ENCODE measurements at regions not wholly inside any gene's neighbourhood (a gene's known extent, or its start where the extent isn't known, plus 50 kb on each side); places are given as distances from the start of the nearest gene placed in this dataset.
A peak's percentile ranks its signal among the peaks of the same experiment; 100 is the strongest.
"Not testable (repeated sequence)": the region's sequence is repeated elsewhere in the genome, so short reads cannot be mapped to it uniquely, and the experiment has no call there.

DNA sequence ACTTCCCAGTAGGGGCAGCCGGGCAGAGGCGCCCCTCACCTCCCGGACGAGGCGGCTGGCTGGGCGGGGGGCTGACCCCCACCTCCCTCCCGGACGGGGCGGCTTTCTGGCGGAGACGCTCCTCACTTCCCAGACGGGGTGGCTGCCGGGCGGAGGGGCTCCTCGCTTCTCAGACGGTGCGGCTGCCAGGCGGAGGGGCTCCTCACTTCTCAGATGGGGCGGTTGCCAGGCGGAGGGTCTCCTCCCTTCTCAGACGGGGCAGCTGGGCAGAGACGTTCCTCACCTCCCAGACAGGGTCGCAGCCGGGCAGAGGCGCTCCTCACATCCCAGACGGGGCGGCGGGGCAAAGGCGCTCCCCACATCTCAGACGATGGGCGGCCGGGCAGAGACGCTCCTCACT lies 407.8 kb downstream of the GPAT3 start:
- H3K36me3 ChIP-seq (ENCODE audit: insufficient read depth, low read length); H3K9ac ChIP-seq (ENCODE audit: low read depth, low read length); H3K27me3 ChIP-seq (ENCODE audit: insufficient read depth, low read length); H3K9me3 ChIP-seq (ENCODE audit: insufficient read depth, low read depth, low read length); H3K4me3 ChIP-seq (ENCODE audit: low read length); H3K27ac ChIP-seq (ENCODE audit: low read depth, low read length): not testable (repeated sequence)
- H3K4me1 ChIP-seq (ENCODE audit: insufficient read depth, low read length), result peaks cover 15% of the 10 kb centered on the region; the same call in 1 of the 2 replicates
- 97% methylated on average over 24 of the region's 33 CpGs for WGBS

DNA sequence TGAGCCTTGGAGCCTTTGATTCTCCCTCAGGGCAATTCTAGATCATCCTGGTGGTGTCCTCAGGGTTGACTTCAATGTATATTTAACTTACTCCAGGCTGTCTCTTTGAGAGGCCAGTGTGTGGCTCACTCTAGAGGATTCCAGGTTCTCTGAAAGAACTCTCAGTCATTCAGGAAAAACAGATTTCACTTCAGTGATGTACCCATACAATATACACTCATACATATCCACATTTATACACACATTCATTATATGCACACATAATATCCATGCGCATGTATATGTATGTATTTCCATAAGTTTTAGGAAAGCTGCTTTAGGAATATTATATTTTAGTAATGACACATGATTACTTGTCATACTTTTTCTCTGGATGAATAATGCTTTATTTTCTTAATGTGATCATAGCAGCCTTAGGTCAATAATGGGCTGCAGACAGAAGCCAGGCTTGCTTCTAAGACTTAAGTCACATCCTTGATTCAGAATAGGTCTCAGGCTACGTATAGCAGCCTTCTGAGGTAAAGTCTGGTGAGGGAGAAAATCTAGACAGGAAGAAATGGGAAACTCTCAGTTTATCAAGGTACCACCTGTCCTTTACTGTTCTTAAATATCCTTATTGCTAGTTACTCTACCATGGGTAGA lies 397.0 kb downstream of the GPAT3 start:
- H3K9ac ChIP-seq (ENCODE audit: low read depth, low read length), result no peak overlapping the region
- H3K4me3 ChIP-seq (ENCODE audit: low read length), result no peak overlapping the region
- H3K27me3 ChIP-seq (ENCODE audit: insufficient read depth, low read length), result no peaks in the 10 kb centered on the region
- no peaks in the 10 kb centered on the region for H3K4me1 ChIP-seq (ENCODE audit: insufficient read depth, low read length)
- 79% methylated on average over 1 of the region's 2 CpGs for WGBS
- no peaks in the 10 kb centered on the region for H3K36me3 ChIP-seq (ENCODE audit: insufficient read depth, low read length)
- H3K9me3 ChIP-seq (ENCODE audit: insufficient read depth, low read depth, low read length), result peaks cover 4% of the 10 kb centered on the region; the same call in 1 of the 2 replicates
- H3K27ac ChIP-seq (ENCODE audit: low read depth, low read length), result no peak overlapping the region

DNA sequence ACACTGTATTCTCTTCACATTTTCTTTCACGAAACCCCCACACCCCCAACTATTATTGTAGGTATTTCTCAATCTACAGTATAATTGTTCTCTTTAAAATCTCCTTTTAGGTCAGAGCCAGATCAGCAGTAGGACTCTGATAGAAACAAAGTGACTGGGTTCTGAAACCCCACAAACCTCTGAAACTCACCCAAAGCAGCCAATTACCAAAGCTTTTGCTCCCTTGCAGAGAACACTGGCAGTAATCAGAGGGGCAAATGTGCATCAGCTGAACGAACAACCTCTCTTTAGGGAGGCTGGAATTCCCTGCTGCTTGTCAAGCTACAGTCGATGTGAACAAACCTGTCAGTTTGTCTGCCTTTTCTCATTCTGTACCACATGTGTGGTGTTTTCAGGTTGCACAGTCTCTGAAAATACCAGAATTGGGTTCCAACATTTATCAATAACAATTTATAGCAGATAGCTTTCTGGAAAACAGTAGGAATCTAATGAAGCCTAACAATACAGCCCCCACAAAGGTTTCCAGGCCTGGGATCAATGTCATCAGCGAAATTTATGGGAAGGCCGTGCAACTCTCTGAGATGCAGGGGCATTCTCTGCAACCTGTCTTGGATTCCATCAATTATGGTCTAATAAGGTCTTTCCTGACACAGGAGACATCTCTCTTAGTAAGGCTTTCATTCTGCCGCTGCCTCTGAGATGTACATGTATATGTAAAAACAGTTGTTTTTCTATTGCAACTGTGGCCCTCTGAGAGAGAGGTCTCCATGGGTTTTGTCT lies 395.9 kb downstream of the GPAT3 start:
- 92% methylated on average over 5 of the region's 6 CpGs for WGBS
- no peak overlapping the region for H3K4me3 ChIP-seq (ENCODE audit: low read length)

DNA sequence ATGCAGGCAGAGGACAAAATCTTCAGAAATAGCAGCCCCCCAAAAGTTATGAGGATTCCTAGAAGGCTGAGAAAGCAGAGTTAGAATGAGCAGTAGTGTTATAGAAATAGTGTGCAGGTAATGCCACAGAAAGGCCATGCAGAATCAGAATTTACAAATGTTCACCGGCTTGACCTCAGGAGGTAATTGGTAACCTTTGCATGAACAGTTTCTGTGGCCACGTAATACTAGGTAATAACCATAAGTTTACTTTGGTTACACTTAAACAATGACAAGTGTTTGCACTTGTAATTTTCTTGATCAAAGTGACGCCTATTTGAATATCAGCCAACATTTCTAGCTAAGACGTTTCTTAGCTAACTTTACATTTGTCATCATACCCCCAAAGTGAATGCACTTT lies 393.6 kb downstream of the GPAT3 start:
- WGBS, result 90% methylated on average over 4 of the region's 4 CpGs
- H3K4me3 ChIP-seq (ENCODE audit: low read length), result no peak overlapping the region
- no peaks in the 10 kb centered on the region for H3K27me3 ChIP-seq (ENCODE audit: insufficient read depth, low read length)
- H3K9me3 ChIP-seq (ENCODE audit: insufficient read depth, low read depth, low read length), result no peaks in the 10 kb centered on the region
- H3K4me1 ChIP-seq (ENCODE audit: insufficient read depth, low read length), result no peaks in the 10 kb centered on the region
- H3K9ac ChIP-seq (ENCODE audit: low read depth, low read length), result no peak overlapping the region
- H3K27ac ChIP-seq (ENCODE audit: low read depth, low read length), result no peak overlapping the region
- H3K36me3 ChIP-seq (ENCODE audit: insufficient read depth, low read length), result no peaks in the 10 kb centered on the region

More for the DNA sequence above, 395.9 kb downstream of the GPAT3 start:
- no peaks in the 10 kb centered on the region for H3K4me1 ChIP-seq (ENCODE audit: insufficient read depth, low read length)
- no peak overlapping the region for H3K27ac ChIP-seq (ENCODE audit: low read depth, low read length)
- H3K36me3 ChIP-seq (ENCODE audit: insufficient read depth, low read length), result no peaks in the 10 kb centered on the region
- H3K9me3 ChIP-seq (ENCODE audit: insufficient read depth, low read depth, low read length), result peaks cover 4% of the 10 kb centered on the region; the same call in 1 of the 2 replicates
- no peaks in the 10 kb centered on the region for H3K27me3 ChIP-seq (ENCODE audit: insufficient read depth, low read length)
- no peak overlapping the region for H3K9ac ChIP-seq (ENCODE audit: low read depth, low read length)

DNA sequence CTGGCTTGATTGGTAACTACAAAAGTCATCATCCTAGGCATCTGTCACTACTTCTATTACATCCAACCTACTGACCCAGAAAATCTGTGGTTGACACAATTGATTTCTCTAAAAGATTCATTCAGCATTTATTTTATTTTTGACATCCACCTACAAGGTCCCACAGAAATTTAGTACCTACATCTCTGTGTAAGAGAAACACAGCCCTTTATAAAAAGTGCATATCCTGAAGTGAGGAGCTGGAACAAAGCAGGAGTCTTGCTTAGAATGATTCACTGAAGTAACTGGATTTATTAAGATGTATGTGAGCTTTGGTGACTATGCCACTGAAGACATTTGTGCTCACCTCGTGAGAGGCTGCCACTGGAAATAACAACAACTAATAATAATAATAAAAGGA lies 391.0 kb downstream of the GPAT3 start:
- no CpG with 5 or more reads among the region's 1 CpG for WGBS
- no peaks in the 10 kb centered on the region for H3K27me3 ChIP-seq (ENCODE audit: insufficient read depth, low read length)
- no peak overlapping the region for H3K9ac ChIP-seq (ENCODE audit: low read depth, low read length)
- H3K4me1 ChIP-seq (ENCODE audit: insufficient read depth, low read length), result peaks cover 24% of the 10 kb centered on the region
- no peaks in the 10 kb centered on the region for H3K36me3 ChIP-seq (ENCODE audit: insufficient read depth, low read length)
- no peak overlapping the region for H3K27ac ChIP-seq (ENCODE audit: low read depth, low read length)
- no peaks in the 10 kb centered on the region for H3K9me3 ChIP-seq (ENCODE audit: insufficient read depth, low read depth, low read length)
- no peak overlapping the region for H3K4me3 ChIP-seq (ENCODE audit: low read length)

DNA sequence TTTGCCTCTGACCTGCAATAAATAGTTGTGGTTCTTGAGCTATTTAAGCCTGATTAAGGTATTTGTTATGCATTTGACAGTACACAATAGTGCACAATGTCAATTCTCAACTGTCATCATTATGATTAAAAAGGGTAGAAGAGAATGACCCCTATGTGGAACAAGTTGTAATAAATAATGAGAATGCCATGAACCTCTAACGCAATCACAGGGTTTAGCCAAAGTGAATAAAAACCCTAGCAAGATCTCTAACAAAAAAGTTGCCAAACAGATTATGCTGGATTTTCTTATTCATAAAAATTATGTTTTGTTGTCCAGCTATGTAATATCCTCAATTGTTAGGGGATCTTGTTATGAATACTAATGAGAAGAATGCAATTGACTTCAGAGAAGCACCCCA lies 387.4 kb downstream of the GPAT3 start:
- H3K27me3 ChIP-seq (ENCODE audit: insufficient read depth, low read length), result peaks cover 6% of the 10 kb centered on the region; the same call in 1 of the 2 replicates
- no peaks in the 10 kb centered on the region for H3K9me3 ChIP-seq (ENCODE audit: insufficient read depth, low read depth, low read length)
- H3K9ac ChIP-seq (ENCODE audit: low read depth, low read length), result no peak overlapping the region
- H3K36me3 ChIP-seq (ENCODE audit: insufficient read depth, low read length), result no peaks in the 10 kb centered on the region
- H3K27ac ChIP-seq (ENCODE audit: low read depth, low read length), result no peak overlapping the region; the same call in 1 of the 2 replicates
- no peak overlapping the region for H3K4me3 ChIP-seq (ENCODE audit: low read length)
- no CpG with 5 or more reads among the region's 1 CpG for WGBS
- H3K4me1 ChIP-seq (ENCODE audit: insufficient read depth, low read length), result peaks cover 35% of the 10 kb centered on the region

DNA sequence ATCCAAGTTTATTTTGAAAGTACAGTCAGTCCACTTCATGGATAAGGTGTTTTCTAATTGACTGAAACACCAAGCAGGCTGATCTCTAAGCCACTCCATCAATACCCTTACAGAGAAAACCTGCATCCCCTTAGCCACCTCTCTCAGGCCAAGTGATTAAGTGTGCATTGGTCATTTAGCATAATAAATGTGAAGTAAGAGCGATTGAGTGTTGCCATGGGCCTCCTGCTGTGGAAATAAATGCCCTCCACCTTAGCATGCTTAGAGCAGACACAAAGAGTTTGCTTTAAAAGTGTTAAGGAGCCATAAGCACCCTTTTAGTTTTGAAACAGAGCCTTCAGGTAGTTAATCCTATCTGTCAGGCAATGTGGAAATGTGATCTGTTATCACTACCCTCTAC lies 386.5 kb downstream of the GPAT3 start:
- no peak overlapping the region for H3K4me3 ChIP-seq (ENCODE audit: low read length)
- peak overlapping the region; percentile 29; the same call in 1 of the 2 replicates for H3K27ac ChIP-seq (ENCODE audit: low read depth, low read length)
- H3K4me1 ChIP-seq (ENCODE audit: insufficient read depth, low read length), result peaks cover 35% of the 10 kb centered on the region
- H3K36me3 ChIP-seq (ENCODE audit: insufficient read depth, low read length), result no peaks in the 10 kb centered on the region
- WGBS, result 13% methylated on average over 1 of the region's 1 CpG
- H3K27me3 ChIP-seq (ENCODE audit: insufficient read depth, low read length), result peaks cover 6% of the 10 kb centered on the region; the same call in 1 of the 2 replicates
- peaks cover 5% of the 10 kb centered on the region; the same call in 1 of the 2 replicates for H3K9me3 ChIP-seq (ENCODE audit: insufficient read depth, low read depth, low read length)
- H3K9ac ChIP-seq (ENCODE audit: low read depth, low read length), result no peak overlapping the region

DNA sequence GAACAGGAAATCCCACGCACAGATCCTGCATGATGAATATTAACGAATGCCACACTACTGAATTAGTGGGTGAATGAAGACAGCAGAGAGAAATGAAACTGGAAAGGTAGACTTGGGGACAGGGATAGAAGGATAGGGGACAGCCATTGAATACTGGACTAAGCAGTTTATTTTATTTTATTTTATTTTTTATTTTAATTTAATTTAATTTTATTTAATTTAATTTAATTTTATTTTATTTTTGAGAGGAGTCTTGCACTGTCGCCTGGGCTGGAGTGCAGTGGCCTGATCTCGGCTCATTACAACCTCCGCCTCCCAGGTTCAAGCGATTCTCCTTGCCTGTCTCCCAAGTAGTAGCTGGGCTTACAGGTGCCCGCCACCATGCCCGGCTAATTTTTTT lies 385.2 kb downstream of the GPAT3 start:
- no peak overlapping the region for H3K4me3 ChIP-seq (ENCODE audit: low read length)
- H3K9me3 ChIP-seq (ENCODE audit: insufficient read depth, low read depth, low read length), result peaks cover 7% of the 10 kb centered on the region
- no peaks in the 10 kb centered on the region for H3K36me3 ChIP-seq (ENCODE audit: insufficient read depth, low read length)
- 94% methylated on average over 8 of the region's 8 CpGs for WGBS
- H3K4me1 ChIP-seq (ENCODE audit: insufficient read depth, low read length), result peaks cover 35% of the 10 kb centered on the region
- no peak overlapping the region for H3K9ac ChIP-seq (ENCODE audit: low read depth, low read length)
- H3K27ac ChIP-seq (ENCODE audit: low read depth, low read length), result no peak overlapping the region
- H3K27me3 ChIP-seq (ENCODE audit: insufficient read depth, low read length), result peaks cover 6% of the 10 kb centered on the region; the same call in 1 of the 2 replicates

DNA sequence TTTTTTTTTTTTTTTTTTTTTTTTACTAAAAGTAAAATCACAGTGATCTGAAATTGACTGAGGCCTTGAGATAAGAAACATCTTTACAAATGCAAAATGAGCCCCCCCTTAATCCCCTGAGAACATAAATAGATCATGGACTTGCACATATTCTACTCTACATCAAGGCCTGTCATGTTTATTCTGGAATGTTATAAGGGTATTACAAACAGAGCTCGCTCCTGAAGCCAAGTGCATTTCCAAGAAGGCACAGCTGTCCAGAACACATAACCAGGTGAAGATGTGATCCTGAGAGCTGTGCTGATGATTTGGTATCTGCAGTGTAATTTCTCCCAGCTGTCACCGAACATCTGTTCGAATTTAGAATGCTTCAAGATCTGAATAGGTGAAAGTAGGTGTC lies 384.5 kb downstream of the GPAT3 start:
- 86% methylated on average over 3 of the region's 3 CpGs for WGBS
- peaks cover 43% of the 10 kb centered on the region for H3K4me1 ChIP-seq (ENCODE audit: insufficient read depth, low read length)
- peaks cover 6% of the 10 kb centered on the region; the same call in 1 of the 2 replicates for H3K27me3 ChIP-seq (ENCODE audit: insufficient read depth, low read length)
- H3K27ac ChIP-seq (ENCODE audit: low read depth, low read length), result no peak overlapping the region
- peaks cover 7% of the 10 kb centered on the region for H3K9me3 ChIP-seq (ENCODE audit: insufficient read depth, low read depth, low read length)
- no peak overlapping the region for H3K9ac ChIP-seq (ENCODE audit: low read depth, low read length)
- no peaks in the 10 kb centered on the region for H3K36me3 ChIP-seq (ENCODE audit: insufficient read depth, low read length)
- no peak overlapping the region for H3K4me3 ChIP-seq (ENCODE audit: low read length)

DNA sequence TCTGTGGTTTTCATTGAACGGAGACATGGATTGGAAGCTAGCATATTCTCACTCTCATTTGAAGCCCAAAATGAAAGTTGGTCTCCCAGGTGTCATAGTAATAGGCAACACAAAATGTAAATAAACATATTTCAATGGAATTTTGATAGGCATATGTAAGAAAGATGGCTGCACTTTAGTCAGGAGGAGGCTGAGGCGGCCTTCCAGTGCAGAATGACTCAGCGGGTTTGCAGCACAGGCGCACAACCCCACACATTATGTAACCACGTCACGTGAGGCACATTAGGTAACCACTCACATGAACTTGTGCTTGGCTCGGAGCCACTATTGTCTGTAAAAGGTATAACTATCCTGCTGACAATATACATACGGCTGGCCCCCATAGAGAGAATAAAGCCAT lies 381.7 kb downstream of the GPAT3 start:
- H3K4me3 ChIP-seq (ENCODE audit: low read length), result no peak overlapping the region
- H3K27ac ChIP-seq (ENCODE audit: low read depth, low read length), result no peak overlapping the region
- H3K9me3 ChIP-seq (ENCODE audit: insufficient read depth, low read depth, low read length), result peaks cover 7% of the 10 kb centered on the region
- H3K27me3 ChIP-seq (ENCODE audit: insufficient read depth, low read length), result peaks cover 6% of the 10 kb centered on the region; the same call in 1 of the 2 replicates
- peaks cover 34% of the 10 kb centered on the region for H3K4me1 ChIP-seq (ENCODE audit: insufficient read depth, low read length)
- 93% methylated on average over 8 of the region's 8 CpGs for WGBS
- H3K36me3 ChIP-seq (ENCODE audit: insufficient read depth, low read length), result no peaks in the 10 kb centered on the region
- H3K9ac ChIP-seq (ENCODE audit: low read depth, low read length), result no peak overlapping the region

DNA sequence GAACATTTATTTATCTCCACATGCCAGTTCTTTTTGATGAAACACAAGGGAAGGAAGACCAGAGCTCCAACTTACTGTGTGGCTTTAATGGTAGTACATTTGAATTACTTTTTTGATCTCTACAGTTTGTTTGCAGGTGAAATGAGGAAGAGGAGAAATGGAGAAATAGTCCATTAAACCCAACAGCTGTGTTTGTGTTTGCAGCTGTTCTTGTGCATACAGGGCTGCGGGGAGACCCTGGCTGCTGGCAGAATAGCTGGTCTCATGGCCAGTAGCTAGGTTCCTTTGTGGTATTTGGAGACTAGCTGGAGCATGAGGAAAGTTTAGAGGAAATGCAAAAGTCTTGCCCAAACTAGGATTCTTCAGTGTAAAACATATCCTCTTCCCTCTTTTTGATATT lies 374.8 kb downstream of the GPAT3 start:
- Histone ChIP-seq H3K9me3 (ENCODE audit: insufficient read depth, low read depth, low read length) (no peaks in the 10 kb centered on the region), H3K27me3 (ENCODE audit: insufficient read depth, low read length) (no peaks in the 10 kb centered on the region), H3K4me3 (ENCODE audit: low read length) (no peak overlapping the region), H3K9ac (ENCODE audit: low read depth, low read length) (no peak overlapping the region), H3K36me3 (ENCODE audit: insufficient read depth, low read length) (no peaks in the 10 kb centered on the region), H3K4me1 (ENCODE audit: insufficient read depth, low read length) (peaks cover 16% of the 10 kb centered on the region), H3K27ac (ENCODE audit: low read depth, low read length) (no peak overlapping the region)
- whole genome bisulfite sequencing, result 89% methylated on average over 1 of the region's 1 CpG
